ENCODE measurements at regions not wholly inside any gene's neighbourhood (a gene's known extent, or its start where the extent isn't known, plus 50 kb on each side); places are given as distances from the start of the nearest gene placed in this dataset.

- TF ChIP-seq POLR2A (IDR thresholded peaks at IDR 0.05) (no peak), CTCF (IDR thresholded peaks at IDR 0.05) (no peak)
Measured at GRCh38 chr2:167675906-167676305, 571.5 kb downstream of the STK39 start.
